HG03103 (cell line): ENCODE measurements at regions not wholly inside any gene's neighbourhood (a gene's known extent, or its start where the extent isn't known, plus 50 kb on each side); places are given as distances from the start of the nearest gene placed in this dataset.
"Not testable (repeated sequence)": the region's sequence is repeated elsewhere in the genome, so short reads cannot be mapped to it uniquely, and the experiment has no call there.

Experiments
- ATAC-seq: cut with Tn5 transposase; IDR thresholded peaks from one replicate; pipeline ENCODE4 v1.9.1; 2021; ENCODE audit warnings: low read depth; ENCODE audit not compliant: unreplicated experiment

DNA sequence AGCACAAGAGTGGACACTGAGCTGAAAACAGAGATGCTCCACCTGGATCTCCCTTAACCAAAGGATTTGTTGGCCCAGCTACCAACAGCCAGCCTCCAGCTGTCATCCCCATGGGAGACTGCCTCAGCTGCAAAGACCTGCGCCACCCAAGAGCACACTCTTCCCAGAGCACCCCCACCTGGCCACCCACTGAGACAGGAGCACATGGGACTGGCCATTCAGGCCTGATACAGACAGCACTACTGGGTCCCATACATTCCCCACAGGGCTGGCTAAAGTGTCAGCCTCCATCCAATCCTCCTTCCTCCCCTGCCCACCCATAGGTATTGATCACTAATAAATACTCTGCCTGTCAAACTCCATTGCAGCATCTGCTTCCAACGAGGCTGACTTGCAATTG, 241.5 kb downstream of the BCL11B start:
- no peak for ATAC-seq

DNA sequence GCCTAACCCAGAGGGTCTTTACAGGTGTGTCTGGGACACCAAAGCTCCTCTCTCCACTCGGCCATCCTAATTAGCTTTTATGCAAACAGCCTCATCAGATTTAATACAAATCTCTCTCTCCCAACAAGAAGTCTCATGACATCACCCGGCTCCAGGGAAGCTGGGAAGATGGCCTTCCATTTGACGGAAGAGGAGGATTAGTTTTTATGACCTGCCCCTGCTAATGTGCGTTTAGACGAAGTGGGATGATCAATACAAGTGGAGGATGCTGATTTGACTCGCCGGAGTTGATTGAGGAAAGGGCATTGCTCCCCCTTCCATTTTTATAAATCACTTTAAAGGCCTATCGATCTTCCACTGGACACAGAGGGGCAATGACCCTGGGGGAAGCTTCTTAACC, 239.2 kb downstream of the BCL11B start:
- no peak for ATAC-seq

DNA sequence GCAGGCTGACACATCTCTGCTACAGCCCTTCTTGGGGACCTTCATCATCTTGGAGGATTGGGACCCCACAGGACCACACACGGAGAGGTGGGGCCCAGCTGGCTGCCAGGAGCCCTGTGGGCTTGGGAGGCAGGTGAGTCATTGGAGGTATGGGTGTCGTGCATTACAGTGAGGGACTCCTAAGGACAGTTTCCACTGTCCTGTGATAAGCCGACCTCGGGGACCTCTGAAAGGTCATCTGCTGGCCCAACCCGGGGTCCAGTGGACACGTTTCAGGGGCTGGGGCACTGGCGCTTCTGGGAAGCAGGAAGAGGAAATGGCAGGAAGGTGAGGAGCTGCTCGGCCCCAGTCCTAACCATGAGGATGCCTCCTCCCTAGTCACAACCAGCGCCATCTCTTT, 238.0 kb downstream of the BCL11B start:
- no peak for ATAC-seq

DNA sequence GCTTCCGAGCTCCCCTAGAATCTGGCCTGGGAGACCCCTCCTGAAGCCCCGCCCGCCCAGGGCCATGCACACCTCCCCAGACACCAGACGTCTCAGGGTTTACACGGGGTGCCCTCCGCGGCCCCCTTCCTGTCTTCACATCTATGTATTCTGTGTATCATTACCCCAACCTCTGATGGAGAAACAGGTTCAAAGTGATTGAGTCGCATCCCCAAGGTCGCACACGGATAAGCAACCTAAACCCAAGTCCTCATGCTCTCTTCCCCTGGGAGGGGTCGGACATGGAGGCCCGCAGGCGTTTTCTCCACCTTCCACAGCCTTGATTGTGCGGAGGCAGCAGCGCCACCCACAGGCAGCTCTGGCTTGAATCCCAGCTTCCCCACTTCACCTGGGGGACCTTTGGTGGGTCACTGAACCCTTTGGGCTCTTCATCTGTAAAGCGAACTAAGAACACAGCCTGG, 237.3 kb downstream of the BCL11B start:
- ATAC-seq: no peak

DNA sequence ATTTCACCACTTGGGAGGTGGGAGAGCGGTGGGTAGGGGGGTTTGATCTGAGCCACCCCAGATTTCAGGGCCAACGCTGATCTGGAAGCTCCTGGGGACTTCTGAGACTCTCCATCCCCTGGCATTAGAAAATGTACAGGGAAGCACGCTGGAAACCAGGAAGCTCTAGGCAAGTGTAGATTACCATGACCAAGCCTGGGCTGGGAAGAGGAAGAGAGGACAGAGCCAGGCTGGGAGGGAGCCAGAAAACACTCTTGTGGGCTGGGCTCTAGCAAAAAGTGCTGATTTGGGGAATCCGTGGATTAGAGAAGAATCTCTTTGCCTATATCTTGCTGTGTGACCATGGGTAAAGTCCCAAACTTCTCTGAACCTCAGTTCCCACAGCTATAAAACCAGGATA, 236.7 kb downstream of the BCL11B start:
- ATAC-seq: no peak

DNA sequence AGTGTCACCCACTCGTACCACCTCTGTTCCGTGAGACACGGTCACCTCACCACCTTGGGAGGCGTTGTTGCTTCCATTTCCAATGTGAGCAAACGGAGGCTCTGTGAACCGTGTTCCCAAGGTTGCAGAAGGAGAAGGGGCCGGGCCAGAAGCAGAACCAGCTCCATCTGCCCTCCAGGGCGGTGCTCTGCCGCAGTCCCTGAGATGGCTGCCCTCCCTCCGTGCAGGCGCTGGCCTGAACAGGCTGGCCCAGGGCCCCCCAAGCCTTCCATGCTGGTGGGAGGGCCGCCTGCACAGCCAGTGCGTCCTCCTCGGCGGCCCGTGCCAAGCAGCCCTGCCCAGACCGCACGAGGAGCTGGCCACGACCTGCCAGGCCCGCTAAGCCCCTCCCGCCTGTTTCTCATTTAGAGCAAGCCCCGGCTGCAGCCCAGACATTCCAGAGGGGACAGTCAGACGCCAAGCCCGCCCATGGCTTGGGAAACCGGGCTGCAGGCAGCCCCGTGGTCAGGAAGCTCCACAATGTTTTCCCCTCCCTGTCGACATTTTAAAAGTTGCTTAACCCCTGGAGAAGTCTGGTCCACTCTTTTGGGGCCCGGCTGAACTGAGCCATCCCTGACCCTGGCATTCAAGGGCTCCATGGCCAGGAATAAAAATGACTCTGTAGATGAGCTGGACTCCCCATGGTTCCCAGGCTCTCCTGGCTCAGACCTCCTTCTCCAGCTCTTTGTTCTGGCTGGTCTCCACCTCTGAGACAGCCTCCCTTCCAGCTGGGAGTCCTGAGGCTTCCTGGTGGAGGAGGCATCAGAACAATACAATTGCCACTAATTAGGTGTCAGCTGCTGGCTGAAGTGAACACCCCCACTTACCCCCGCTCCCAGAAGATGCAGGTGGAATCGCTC, 236.0 kb downstream of the BCL11B start:
- ATAC-seq: no peak

DNA sequence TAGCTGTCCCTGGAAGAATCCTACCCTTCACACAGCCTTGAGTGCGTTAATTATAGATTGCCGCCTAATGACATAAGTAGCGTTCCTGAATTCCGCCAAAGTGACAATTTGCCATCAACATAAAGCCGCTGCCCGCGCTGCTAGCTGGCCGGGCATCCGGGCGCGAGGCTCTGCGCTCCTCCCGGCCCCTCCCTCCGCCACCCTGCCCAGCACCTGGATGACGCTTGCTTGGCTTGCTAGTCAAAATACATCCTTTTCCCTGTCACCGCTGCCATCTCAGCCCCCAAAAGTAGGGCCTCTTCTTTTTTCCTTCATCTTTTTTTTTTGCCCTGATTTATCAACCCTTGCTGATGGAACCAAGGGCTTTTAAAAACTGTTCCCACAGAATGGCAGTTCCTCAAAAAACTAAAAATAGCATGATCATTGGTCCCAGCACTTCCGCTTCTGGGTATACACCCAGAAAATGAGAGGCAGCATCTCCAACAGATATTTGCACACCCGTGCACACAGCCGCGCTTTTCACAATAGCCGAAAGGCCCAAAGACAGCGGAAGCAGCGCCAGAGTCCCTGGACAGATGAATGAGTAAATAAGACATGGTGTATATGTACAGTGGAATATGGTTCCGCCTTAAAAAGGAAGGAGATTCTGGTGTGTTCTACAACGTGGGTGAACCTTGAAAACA, 235.2 kb downstream of the BCL11B start:
- ATAC-seq: no peak

DNA sequence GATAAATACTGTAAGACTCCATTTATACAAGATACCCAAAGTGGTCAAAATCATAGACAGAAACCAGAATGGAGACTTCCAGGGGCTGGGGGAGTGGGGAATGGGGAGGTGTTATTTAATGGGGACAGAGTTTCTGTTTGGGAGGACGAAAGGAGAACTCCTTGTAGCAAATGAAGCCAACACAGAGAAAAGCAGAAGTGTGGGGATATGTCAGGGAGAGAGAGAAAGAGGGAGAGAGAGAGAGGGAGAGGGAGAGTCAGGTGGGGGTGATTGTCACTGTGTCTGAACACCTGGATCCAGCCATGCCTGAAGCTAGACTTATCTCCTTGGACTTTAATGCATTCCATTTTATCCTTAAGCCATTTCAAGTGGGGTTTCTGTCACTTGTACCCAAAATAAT, 234.7 kb downstream of the BCL11B start:
- ATAC-seq: not testable (repeated sequence)

DNA sequence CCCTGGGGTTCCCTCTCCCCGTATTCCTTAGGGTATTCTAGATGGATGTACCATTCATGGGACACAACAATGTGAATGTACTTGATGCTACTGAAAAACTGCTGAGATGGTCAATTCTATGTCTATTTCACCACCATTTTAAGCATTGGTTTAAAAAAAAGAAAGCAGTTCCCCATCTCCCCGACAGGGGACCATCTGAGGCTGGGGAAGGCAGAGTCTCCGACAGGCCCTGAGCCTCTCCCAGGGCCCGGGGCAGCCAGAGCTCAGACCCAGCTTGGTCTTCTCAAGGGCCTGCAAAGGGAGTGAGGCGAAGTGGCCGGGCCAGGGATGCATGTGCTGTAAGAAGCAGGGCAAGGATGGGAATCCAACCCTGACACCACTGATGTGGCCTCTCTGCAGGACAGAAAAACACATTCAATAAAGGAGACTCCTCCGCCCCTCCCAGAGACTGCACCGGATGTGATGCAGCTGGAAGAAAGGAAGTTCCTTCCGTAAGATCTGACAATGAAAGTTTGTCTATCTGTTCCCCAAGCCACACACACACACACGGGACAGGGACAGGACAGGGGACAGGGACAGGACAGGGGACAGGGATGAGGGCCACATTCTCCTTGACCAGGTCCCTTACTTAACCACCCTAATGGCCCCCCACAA, 234.1 kb downstream of the BCL11B start:
- ATAC-seq: no peak

DNA sequence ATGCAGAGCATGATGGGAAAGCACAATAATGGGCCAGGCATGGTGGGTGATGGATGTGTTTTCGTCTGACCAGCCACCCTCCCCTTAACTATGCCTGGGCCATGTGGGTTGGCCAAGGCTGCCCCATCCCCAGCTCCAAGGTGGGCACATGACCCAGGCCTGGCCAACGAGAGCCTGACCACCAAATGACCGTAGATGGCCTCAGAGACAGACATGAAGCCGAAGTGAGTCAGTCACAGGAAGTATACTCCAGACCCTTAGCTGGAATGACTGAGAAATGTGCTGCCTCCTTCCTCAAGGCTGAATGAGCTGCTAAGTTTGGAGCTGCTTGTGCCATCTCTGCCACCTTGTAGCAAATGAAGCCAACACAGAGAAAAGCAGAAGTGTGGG, 233.6 kb downstream of the BCL11B start:
- ATAC-seq: no peak

DNA sequence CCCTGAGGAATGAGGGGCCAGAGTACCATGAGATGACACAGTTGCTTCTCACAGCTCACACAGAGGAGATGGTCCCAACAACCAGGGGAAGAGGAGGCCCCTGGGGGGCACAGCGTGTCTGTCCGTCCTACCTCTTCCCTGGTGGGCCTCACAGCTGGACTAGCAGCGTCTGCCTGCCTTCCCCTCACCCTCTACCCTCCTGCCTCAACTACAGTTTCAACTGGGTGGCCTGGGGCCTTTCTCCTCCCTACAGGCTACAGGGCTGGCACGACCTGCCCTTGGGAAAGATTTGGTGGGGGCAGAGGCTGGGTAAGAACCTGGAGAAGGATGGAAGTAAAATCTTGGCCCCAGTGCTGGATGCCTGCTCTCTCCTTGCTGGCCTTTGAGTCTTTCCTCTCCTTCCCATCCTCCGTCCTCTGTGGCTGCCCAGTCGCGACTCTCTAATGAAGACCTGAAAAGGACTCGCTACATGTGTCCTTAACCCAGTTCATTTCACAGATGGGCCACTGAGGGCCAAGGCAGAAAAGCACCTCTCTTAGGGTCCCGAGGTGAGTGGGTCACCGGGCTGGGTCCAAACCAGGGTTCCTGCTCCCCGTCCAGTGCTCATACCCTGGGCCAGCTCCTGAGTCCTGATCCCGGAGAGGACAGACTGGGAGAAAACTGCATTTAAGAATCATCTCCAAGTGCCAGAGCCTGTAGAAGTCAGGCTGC, 232.5 kb downstream of the BCL11B start:
- no peak for ATAC-seq

DNA sequence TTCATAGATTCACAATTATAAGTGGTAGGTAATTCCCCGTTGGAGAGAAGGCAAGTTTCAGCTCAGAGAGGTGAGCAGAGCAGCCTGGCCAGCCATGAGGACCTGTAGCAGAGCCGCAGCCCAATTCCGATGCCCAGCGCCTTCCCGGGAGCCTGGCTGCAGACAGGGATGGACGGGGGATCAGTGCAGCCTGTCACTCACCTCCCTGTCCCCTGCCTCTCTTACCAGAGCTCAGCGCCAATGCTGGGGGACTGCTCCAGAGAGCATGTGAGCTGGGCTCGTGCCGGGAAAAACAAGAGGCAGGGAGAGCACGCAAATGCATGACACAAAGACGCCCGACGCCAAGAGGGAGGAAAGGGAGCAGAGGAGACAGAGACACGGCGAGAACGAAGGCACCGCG, 231.9 kb downstream of the BCL11B start:
- no peak for ATAC-seq

DNA sequence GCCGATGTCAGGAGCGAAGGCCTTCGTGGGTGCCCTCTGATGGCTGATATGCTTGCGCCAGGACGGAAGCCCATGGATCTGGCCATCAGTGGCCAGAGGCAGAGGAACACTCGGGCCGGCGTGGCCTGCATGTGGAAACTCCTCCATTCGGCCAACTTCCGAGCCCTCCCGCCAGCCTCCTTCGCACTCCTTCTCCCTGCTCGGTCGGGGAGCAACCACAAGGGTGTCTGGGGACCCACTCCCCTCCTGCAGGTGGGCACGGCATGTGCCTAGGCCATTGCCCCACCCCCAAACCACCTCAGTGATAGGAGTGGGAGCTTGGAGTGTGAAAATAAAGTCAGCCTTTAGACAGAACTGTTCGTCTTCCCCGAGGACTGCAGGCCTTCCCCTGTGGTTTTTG, 231.3 kb downstream of the BCL11B start:
- no peak for ATAC-seq

DNA sequence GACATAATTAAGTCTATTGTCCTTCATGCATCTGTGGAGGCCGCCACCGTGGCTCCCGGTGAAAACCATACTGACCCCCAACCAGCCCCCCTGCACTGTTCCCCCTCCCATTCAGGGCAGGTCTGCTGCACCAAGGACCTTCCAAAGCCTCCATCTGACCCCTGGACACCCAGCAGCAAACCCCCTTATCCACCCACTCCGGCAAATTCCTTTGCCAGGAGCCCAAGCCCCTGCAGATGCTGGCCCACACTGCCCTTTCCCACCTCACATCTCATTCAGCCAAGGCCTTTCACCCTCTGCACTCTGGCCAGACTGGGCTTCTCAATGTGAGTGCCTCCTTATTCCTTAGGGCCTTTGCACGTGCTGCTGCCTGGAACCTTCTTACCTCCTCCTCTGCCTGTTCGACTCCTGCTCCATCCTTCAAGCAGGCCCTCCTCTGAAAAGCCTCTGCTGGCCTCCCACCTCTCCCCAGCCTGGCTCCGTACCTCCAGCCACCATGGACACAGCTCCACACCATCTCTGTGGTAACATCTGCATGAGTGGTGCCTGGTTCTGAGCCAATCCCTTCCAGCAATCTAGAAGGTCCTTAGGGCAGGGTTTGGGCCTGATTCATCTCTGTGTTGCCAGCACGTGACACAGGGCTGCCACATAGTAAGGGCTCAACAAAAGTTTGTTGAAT, 230.7 kb downstream of the BCL11B start:
- ATAC-seq: no peak

DNA sequence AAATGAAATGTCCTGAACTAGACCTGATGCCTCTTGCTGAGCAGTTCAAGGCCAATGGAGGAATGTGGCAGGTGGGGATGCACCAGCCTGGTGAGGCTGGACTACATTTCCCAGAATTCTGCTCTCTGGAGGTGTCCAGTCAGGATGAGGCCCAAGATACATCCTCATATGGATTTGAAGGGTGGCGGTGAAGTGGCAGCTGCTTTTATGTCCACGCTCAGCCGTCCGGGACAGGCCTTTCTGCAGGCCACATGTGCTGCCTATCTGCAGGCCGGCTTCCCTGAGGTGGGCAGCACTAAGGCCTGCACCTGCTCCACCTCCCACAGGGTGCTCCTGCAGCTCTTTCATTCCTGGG, 230.2 kb downstream of the BCL11B start:
- no peak for ATAC-seq

DNA sequence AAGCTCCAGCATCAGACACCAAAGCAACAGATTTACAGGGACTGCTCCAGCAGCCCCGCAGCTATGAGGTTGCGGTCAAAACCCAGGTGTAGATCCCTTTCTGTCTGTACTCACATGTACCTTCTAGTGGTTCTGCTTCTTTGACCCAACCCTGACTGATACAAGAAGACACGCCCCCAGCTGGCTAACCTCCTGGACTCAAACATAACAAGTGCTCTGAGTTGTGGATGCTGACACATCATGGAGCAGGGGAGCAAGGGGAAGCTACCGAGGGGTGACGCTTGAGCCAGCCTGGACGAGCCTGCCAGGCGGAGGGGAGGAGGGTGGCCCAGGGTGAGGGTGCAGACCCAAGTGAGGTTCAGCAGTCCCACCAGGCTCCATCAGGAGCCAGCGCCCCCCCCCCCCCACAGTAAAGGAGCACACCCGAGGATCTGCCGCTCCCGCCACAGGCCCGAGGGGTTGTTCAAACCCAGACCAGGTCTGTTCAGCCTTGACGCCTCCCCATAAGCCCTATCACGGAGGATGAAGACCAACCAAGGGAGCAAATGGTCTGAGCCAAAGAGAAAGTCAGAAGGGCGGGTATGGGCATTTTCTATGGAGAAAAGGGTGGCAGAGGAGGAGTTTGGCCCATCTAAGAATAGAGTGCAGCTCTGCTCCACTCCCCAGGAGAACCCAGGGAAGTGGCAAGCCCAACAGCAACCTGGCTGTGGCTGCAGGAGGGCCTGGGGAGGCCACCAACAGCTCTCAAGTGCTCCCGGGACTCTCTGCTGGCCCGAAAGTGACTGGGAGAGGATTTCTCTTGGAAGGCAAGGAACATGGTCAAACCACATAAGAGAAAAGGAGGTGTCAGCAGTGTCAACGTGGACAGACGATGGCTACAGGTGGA, 229.4 kb downstream of the BCL11B start:
- no peak for ATAC-seq

DNA sequence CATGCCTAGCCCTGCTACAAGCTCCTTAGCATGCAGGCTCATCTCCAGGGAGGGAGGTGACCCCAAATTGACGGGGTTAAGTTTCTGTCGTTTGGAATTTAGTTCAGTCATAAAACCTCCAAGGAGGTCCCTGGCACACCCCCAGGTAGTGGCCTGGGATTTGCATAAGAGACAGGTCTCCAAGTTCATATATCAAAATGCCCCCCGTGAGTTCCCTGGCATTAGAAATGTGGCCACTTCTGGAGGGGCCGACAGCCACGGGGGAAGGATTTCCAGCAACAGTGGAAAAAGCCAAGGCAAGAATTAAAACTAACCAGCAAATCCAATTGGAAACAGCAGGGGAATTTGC, 228.8 kb downstream of the BCL11B start:
- ATAC-seq: no peak

DNA sequence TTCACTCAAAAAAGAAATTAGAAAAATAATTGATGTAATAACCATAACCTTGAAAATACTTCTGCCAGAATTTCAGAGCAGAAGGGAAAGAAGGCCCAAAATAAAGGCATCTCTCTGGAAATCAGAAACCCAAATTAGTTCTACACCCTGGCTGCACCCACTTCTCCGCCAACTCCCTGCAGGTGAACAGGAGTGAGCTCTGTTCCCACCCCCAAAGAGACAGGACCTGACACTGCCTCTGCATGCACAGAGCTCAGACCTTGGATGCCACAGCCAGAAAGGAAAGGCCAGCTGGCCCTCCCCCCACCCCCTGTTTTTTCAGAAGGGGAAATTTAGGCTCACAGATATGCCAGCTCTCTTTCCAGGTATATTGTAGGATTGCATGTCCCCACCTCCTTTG, 228.2 kb downstream of the BCL11B start:
- no peak for ATAC-seq

DNA sequence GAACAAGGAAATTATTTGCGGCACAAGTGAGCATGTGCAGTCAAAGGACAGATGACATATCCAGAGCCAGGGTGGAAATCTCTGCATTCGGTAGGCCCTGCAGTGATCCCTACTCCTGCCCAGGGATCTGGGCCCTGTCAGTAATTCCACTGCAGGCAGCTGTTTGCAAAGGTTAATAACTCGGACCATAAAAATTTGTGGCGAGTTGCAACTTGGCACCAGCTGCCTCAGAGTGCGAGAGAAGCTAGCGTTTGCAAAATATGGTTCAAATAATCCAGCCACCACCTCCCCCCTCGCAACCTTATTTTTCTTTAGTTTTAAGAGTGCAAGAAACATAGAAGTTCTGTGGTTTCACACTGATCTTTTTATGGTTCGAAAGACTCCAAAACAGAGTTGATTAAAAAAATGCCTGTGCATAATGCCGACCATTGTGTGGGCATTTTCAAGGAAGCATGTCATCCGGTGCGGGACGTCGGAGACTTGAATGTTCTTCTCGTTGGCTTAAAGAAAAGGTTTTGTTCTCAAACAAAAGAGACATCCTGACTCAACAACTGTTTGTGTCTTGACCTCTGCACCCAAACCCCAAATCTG, 224.5 kb downstream of the BCL11B start:
- ATAC-seq: no peak
